Ishikawa (cell line): ENCODE measurements at regions not wholly inside any gene's neighbourhood (a gene's known extent, or its start where the extent isn't known, plus 50 kb on each side); places are given as distances from the start of the nearest gene placed in this dataset.

Source experiments
- CEBPB ChIP-seq: IDR thresholded peaks from 2 replicates; pipeline ENCODE4 v1.6.1; 2012
- CREB1 ChIP-seq: IDR thresholded peaks from 2 replicates; pipeline ENCODE4 v1.6.1; 2012; ENCODE audit warnings: low read depth
- EGR1 ChIP-seq: IDR thresholded peaks from 2 replicates; pipeline ENCODE4 v1.6.1; 2012
- EP300 ChIP-seq: IDR thresholded peaks from 2 replicates; pipeline ENCODE4 v1.6.1; 2012; ENCODE audit warnings: borderline replicate concordance
- FOXM1 ChIP-seq: IDR thresholded peaks from 2 replicates; pipeline ENCODE4 v1.6.1; 2012; ENCODE audit warnings: low read depth, borderline replicate concordance
- NFIC ChIP-seq: IDR thresholded peaks from 2 replicates; pipeline ENCODE4 v1.6.1; 2012
- RAD21 ChIP-seq: IDR thresholded peaks from 2 replicates; pipeline ENCODE4 v1.6.1; 2012; ENCODE audit warnings: low read depth
- TAF1 ChIP-seq: IDR thresholded peaks from 2 replicates; pipeline ENCODE4 v1.6.1; 2012; ENCODE audit warnings: low read depth, mild to moderate bottlenecking
- TCF12 ChIP-seq: IDR thresholded peaks from 2 replicates; pipeline ENCODE4 v1.6.1; 2012; ENCODE audit warnings: low read depth
- YY1 ChIP-seq: IDR thresholded peaks from 2 replicates; pipeline ENCODE4 v1.6.1; 2012; ENCODE audit warnings: low read depth
- ZBTB7A ChIP-seq: IDR thresholded peaks from 2 replicates; pipeline ENCODE4 v1.6.1; 2012; ENCODE audit warnings: low read depth
- TF ChIP-seq, protein P1 (sequence below): IDR thresholded peaks from 2 replicates; pipeline ENCODE4 v1.6.1; 2012; ENCODE audit warnings: low read depth, mild to moderate bottlenecking
- TF ChIP-seq, protein P2 (sequence below): IDR thresholded peaks from 2 replicates; pipeline ENCODE4 v1.6.1; 2012
- TF ChIP-seq, protein P3 (sequence below): IDR thresholded peaks from 2 replicates; pipeline ENCODE4 v1.6.1; 2012

DNA sequence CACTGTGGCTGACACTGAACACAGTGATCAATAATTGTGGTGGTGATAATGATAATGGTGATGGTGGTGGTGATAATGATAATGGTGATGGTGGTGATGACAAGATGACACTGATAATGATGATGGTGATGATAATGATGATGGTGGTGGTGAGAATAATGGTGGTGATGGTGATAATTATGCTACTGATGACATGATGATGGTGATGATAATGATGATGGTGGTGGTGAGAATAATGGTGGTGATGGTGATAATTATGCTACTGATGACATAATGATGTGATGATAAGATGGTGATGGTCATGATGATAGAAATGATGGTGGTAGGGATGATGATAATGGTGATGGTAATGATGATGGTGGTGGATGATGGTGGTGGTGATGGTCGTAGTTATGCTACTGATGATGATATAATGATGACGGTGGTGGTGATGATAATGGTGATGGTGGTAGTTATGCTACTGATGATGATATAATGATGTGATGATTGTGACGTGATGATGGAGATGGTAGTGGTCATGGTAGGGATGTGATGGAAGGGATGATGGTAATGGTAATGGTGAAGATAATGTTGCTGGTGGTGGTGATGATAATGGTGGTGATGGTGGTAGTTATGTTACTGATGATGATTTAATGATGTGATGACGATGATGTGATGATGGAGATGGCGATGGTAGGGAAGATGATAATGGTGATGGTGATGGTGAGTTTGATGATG lies 356.5 kb upstream of the CDH4 start:
- no peak for TF ChIP-seq CEBPB
- no peak for TF ChIP-seq TCF12
- TF ChIP-seq YY1: no peak
- no peak for TF ChIP-seq EP300
- no peak for TF ChIP-seq RAD21
- TF ChIP-seq, protein P1, sequence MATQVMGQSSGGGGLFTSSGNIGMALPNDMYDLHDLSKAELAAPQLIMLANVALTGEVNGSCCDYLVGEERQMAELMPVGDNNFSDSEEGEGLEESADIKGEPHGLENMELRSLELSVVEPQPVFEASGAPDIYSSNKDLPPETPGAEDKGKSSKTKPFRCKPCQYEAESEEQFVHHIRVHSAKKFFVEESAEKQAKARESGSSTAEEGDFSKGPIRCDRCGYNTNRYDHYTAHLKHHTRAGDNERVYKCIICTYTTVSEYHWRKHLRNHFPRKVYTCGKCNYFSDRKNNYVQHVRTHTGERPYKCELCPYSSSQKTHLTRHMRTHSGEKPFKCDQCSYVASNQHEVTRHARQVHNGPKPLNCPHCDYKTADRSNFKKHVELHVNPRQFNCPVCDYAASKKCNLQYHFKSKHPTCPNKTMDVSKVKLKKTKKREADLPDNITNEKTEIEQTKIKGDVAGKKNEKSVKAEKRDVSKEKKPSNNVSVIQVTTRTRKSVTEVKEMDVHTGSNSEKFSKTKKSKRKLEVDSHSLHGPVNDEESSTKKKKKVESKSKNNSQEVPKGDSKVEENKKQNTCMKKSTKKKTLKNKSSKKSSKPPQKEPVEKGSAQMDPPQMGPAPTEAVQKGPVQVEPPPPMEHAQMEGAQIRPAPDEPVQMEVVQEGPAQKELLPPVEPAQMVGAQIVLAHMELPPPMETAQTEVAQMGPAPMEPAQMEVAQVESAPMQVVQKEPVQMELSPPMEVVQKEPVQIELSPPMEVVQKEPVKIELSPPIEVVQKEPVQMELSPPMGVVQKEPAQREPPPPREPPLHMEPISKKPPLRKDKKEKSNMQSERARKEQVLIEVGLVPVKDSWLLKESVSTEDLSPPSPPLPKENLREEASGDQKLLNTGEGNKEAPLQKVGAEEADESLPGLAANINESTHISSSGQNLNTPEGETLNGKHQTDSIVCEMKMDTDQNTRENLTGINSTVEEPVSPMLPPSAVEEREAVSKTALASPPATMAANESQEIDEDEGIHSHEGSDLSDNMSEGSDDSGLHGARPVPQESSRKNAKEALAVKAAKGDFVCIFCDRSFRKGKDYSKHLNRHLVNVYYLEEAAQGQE: no peak
- no peak for TF ChIP-seq EGR1
- TF ChIP-seq, protein P2, sequence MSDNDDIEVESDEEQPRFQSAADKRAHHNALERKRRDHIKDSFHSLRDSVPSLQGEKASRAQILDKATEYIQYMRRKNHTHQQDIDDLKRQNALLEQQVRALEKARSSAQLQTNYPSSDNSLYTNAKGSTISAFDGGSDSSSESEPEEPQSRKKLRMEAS: no peak
- TF ChIP-seq, protein P3, sequence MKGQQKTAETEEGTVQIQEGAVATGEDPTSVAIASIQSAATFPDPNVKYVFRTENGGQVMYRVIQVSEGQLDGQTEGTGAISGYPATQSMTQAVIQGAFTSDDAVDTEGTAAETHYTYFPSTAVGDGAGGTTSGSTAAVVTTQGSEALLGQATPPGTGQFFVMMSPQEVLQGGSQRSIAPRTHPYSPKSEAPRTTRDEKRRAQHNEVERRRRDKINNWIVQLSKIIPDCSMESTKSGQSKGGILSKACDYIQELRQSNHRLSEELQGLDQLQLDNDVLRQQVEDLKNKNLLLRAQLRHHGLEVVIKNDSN: no peak
- TF ChIP-seq CREB1: no peak
- no peak for TF ChIP-seq FOXM1
- no peak for TF ChIP-seq TAF1
- no peak for TF ChIP-seq NFIC
- TF ChIP-seq ZBTB7A: no peak
